RWPE1 (cell line): ENCODE measurements at regions not wholly inside any gene's neighbourhood (a gene's known extent, or its start where the extent isn't known, plus 50 kb on each side); places are given as distances from the start of the nearest gene placed in this dataset.

Source experiments
- CTCF ChIA-PET: fragments of 350-600 bp; sonication (Branson Sonifier 250); formaldehyde crosslinking; extraction: SDS; loops from one replicate; lab custom pipeline; 2021; lab: Yijun Ruan, JAX
- POLR2A ChIA-PET: fragments of 400-600 bp; formaldehyde crosslinking; extraction: SDS; loops from one replicate; lab custom pipeline; 2020; ENCODE audit warnings: antibody characterized with exemption; ENCODE audit not compliant: low non-redundant PET; lab: Yijun Ruan, JAX
- DNase-seq: peaks from one replicate; pipeline ENCODE4 v3.0.0; 2012; ENCODE audit warnings: low spot score
- H3K27ac ChIP-seq: fragments of 450-650 bp; 2 replicates; pipeline ENCODE4 v1.5.1; 2017
- CTCF ChIP-seq: fragments of 450-650 bp; conservative IDR thresholded peaks from 2 replicates; pipeline ENCODE4 v1.5.1; 2017; ENCODE audit warnings: low read depth, mild to moderate bottlenecking

GRCh38 chr2:190762566-190762965 lies 113.7 kb downstream of the NAB1 start:
- no peak for DNase-seq
- POLR2A ChIA-PET = no interaction called here
- CTCF ChIA-PET = no interaction called here
- no peak for TF ChIP-seq CTCF
- H3K27ac ChIP-seq = no peak overlapping the region

DNA sequence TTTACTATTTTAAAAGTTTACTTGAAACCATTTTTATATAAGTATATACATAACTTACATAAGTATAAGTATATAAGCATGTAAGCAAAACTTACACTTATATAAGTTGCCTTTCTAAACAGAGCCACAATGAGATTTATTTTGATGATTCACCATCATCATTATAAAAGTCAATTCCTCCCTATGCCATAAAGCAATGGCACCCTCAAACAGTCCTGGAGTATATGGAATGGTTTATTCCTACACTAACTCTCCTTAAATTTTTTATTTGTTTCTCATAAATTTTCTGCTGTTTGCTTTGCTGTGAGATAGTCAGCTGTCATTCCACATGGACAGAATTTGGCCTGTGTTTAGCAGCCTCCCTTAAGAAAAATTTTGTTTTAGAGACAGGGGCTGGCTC lies 114.2 kb downstream of the NAB1 start:
- no peak for TF ChIP-seq CTCF
- H3K27ac ChIP-seq = no peak overlapping the region
- DNase-seq = no peak
- ChIA-PET CTCF (no interaction called here), POLR2A (no interaction called here)

DNA sequence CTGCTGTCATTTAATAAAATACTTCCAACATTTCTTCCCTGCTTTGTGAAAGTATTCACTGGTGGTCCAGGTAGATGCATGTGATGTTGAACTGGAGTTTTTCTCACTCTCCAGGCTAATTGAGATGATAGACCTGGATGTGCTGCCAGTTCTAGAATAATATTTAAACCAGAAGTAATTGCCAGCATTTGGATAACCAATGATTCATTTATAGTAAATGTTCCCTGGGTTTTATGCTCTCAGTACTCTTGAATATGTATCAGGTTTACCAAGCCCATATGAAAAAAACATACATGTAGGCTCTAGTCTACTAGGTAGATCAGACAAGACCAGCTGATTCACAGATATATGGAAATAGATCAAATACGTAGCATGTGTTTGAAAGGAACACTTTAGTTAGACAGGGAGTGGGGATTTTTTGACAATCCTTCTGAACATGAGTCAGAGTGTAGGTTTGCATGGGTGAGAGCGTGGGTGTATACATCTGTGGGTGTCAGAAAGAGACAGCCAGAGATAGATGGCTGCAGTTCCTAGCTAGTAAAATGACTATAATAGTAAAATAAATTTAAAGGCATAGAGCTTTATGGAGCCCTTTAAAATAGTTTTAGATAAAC lies 115.1 kb downstream of the NAB1 start:
- DNase-seq = no peak
- CTCF ChIA-PET = no interaction called here
- no peak overlapping the region for H3K27ac ChIP-seq
- TF ChIP-seq CTCF = no peak
- POLR2A ChIA-PET = no interaction called here

GRCh38 chr2:190765386-190766173 lies 115.0 kb upstream of the GLS start:
- TF ChIP-seq CTCF = no peak
- CTCF ChIA-PET = interaction anchor here (0.7 kb wide), 1 partner anchor 65 kb away, joined by 3 read pairs; no protein-coding TSS in a partner anchor
- POLR2A ChIA-PET = no interaction called here
- DNase-seq = peak; percentile 65
- no peak overlapping the region for H3K27ac ChIP-seq

DNA sequence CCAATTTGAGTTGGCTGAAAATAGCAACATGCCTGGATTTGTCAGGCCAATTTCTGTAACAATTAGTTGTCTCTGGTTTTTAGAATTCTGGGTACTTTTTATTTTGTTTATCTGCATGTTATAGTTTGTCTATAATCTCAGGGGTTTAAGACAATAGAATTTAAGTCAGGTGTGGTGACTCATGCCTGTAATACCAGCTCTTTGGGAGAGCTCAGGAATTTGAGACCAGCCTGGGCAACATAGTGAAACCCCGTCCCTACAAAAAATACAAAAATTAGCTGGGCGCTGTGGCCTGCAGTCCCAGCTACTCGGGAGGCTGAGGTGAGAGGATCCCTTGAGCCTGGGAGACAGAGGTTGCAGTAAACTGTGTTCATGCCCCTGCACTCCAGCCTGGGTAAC lies 114.4 kb upstream of the GLS start:
- H3K27ac ChIP-seq = peak overlapping the region; percentile 69
- ChIA-PET POLR2A (no interaction called here), CTCF (interaction anchor here (0.6 to 0.9 kb wide), 2 partner anchors 14 to 27 kb away, joined by 4 read pairs; no protein-coding TSS in a partner anchor)
- no peak for TF ChIP-seq CTCF
- no peak for DNase-seq

GRCh38 chr2:190766595-190766994 lies 114.0 kb upstream of the GLS start:
- CTCF ChIA-PET = interaction anchor here (0.6 to 0.9 kb wide), 2 partner anchors 14 to 27 kb away, joined by 4 read pairs; no protein-coding TSS in a partner anchor
- TF ChIP-seq CTCF = no peak
- H3K27ac ChIP-seq = peak overlapping the region; percentile 69
- POLR2A ChIA-PET = no interaction called here
- no peak for DNase-seq
